RCC 7860 (cell line): ENCODE measurements at regions not wholly inside any gene's neighbourhood (a gene's known extent, or its start where the extent isn't known, plus 50 kb on each side); places are given as distances from the start of the nearest gene placed in this dataset.

Experiments
- DNase-seq: peaks from one replicate; pipeline ENCODE4 v3.0.0-alpha.2; 2015; ENCODE audit warnings: low spot score
- FAIRE-seq: peaks from 2 replicates; lab custom pipeline; 2012; peaks lifted over from hg19 to GRCh38; lab: Jason Lieb, UNC

GRCh38 chrX:42725196-42725595, 52.8 kb downstream of the PPP1R2C start:
- no peak for DNase-seq
- FAIRE-seq, result no peak

GRCh38 chrX:42720209-42720608, 57.8 kb downstream of the PPP1R2C start:
- FAIRE-seq (no peak), DNase-seq (no peak)

- DNase-seq (no peak), FAIRE-seq (no peak)
Observed at GRCh38 chrX:42715701-42716262, 62.2 kb downstream of the PPP1R2C start.

- peak; percentile 7 for DNase-seq
- FAIRE-seq, result no peak
Observed at GRCh38 chrX:42714981-42715700, 62.8 kb downstream of the PPP1R2C start.

- FAIRE-seq, result no peak
Observed at GRCh38 chrX:42710452-42710851, 67.5 kb downstream of the PPP1R2C start.

GRCh38 chrX:42708222-42708621, 69.7 kb downstream of the PPP1R2C start:
- FAIRE-seq (no peak), DNase-seq (no peak)

More at GRCh38 chrX:42710452-42710851, 67.5 kb downstream of the PPP1R2C start:
- DNase-seq, result no peak

GRCh38 chrX:42707742-42708141, 70.2 kb downstream of the PPP1R2C start:
- FAIRE-seq, result no peak
- DNase-seq, result no peak

GRCh38 chrX:42704454-42704853, 73.5 kb downstream of the PPP1R2C start:
- no peak for FAIRE-seq
- no peak for DNase-seq

- DNase-seq (no peak), FAIRE-seq (no peak)
Observed at GRCh38 chrX:42697544-42697943, 80.4 kb downstream of the PPP1R2C start.

- DNase-seq (no peak), FAIRE-seq (no peak)
Observed at GRCh38 chrX:42696536-42697124, 81.3 kb downstream of the PPP1R2C start.

GRCh38 chrX:42695800-42696358, 82.1 kb downstream of the PPP1R2C start:
- FAIRE-seq, result no peak

GRCh38 chrX:42694260-42694815, 83.6 kb downstream of the PPP1R2C start:
- FAIRE-seq (no peak), DNase-seq (peak; percentile 31)

More at GRCh38 chrX:42695800-42696358, 82.1 kb downstream of the PPP1R2C start:
- peak; percentile 16 for DNase-seq

GRCh38 chrX:42691196-42691595, 86.8 kb downstream of the PPP1R2C start:
- no peak for FAIRE-seq

GRCh38 chrX:42686706-42687105, 91.3 kb downstream of the PPP1R2C start:
- DNase-seq, result no peak
- no peak for FAIRE-seq

More at GRCh38 chrX:42691196-42691595, 86.8 kb downstream of the PPP1R2C start:
- DNase-seq, result no peak

- DNase-seq (no peak), FAIRE-seq (no peak)
Observed at GRCh38 chrX:42686296-42686695, 91.7 kb downstream of the PPP1R2C start.

GRCh38 chrX:42684065-42684464, 93.9 kb downstream of the PPP1R2C start:
- FAIRE-seq (no peak), DNase-seq (no peak)

- DNase-seq, result no peak
Observed at GRCh38 chrX:42680666-42681065, 97.3 kb downstream of the PPP1R2C start.

GRCh38 chrX:42678133-42678532, 99.8 kb downstream of the PPP1R2C start:
- DNase-seq (peak; percentile 5), FAIRE-seq (no peak)

More at GRCh38 chrX:42680666-42681065, 97.3 kb downstream of the PPP1R2C start:
- no peak for FAIRE-seq

- DNase-seq (no peak), FAIRE-seq (no peak)
Observed at GRCh38 chrX:42673301-42673810, 104.6 kb downstream of the PPP1R2C start.

GRCh38 chrX:42664680-42665079, 113.3 kb downstream of the PPP1R2C start:
- no peak for FAIRE-seq
- no peak for DNase-seq

GRCh38 chrX:42628471-42628870, 149.5 kb downstream of the PPP1R2C start:
- FAIRE-seq (no peak), DNase-seq (no peak)
